Endodermal cell (in vitro differentiated cells): ENCODE measurements at regions not wholly inside any gene's neighbourhood (a gene's known extent, or its start where the extent isn't known, plus 50 kb on each side); places are given as distances from the start of the nearest gene placed in this dataset.

Experiments
- DNase-seq: peaks from one replicate; pipeline ENCODE4 v3.0.0-alpha.2; 2017
- H3K27ac ChIP-seq: 2 replicates; pipeline ENCODE4 v1.5.1; 2013; ENCODE audit warnings: mild to moderate bottlenecking, low read depth, low read length, moderate library complexity
- H3K27me3 ChIP-seq: 2 replicates; pipeline ENCODE4 v1.6.1; 2013; ENCODE audit warnings: mild to moderate bottlenecking, low read length, moderate library complexity; ENCODE audit not compliant: insufficient read depth, control insufficient read depth, poor library complexity, severe bottlenecking
- H3K36me3 ChIP-seq: 2 replicates; pipeline ENCODE4 v1.7.0; 2013; ENCODE audit warnings: mild to moderate bottlenecking, low read length, moderate library complexity; ENCODE audit not compliant: control insufficient read depth, insufficient read depth
- H3K4me1 ChIP-seq: one replicate; pipeline ENCODE4 v1.7.0; 2013; ENCODE audit warnings: low read length; ENCODE audit not compliant: control insufficient read depth, insufficient read depth
- H3K4me3 ChIP-seq: 2 replicates; pipeline ENCODE4 v1.5.1; 2013; ENCODE audit warnings: mild to moderate bottlenecking, low read length, moderate library complexity
- H3K9ac ChIP-seq: 2 replicates; pipeline ENCODE4 v1.6.1; 2013; ENCODE audit warnings: mild to moderate bottlenecking, low read length, moderate library complexity; ENCODE audit not compliant: poor library complexity, severe bottlenecking; ENCODE audit errors: extremely low read depth
- H3K9me3 ChIP-seq: 2 replicates; pipeline ENCODE4 v1.6.1; 2013; ENCODE audit warnings: mild to moderate bottlenecking, low read length, moderate library complexity; ENCODE audit not compliant: control insufficient read depth
- H3K27ac Mint-ChIP-seq: 2 replicates; pipeline ENCODE4 v1.8.0; 2020; ENCODE audit warnings: mixed read lengths
- H3K27me3 Mint-ChIP-seq: 2 replicates; pipeline ENCODE4 v1.8.0; 2021; ENCODE audit warnings: mild to moderate bottlenecking, mixed read lengths; ENCODE audit not compliant: insufficient read depth
- H3K36me3 Mint-ChIP-seq: 2 replicates; pipeline ENCODE4 v1.8.0; 2020; ENCODE audit warnings: low read depth, mixed read lengths
- H3K4me1 Mint-ChIP-seq: 2 replicates; pipeline ENCODE4 v1.8.0; 2020; ENCODE audit warnings: mixed read lengths
- H3K4me3 Mint-ChIP-seq: 2 replicates; pipeline ENCODE4 v1.8.0; 2020; ENCODE audit warnings: mild to moderate bottlenecking, moderate library complexity, mixed read lengths
- H3K9me3 Mint-ChIP-seq: 2 replicates; pipeline ENCODE4 v1.8.0; 2020; ENCODE audit warnings: mild to moderate bottlenecking, mixed read lengths
- WGBS, 2 experiments: methylation state at CpG; one replicate each; pipeline versions ENCODE4 v1.1.5 to v1.1.7; 2013; ENCODE audit warnings: missing lambda C conversion rate in 2 of 2, mixed read lengths in 1 of 2; ENCODE audit not compliant: insufficient coverage in 1 of 2, insufficient read length in 1 of 2; 5-methylcytosine and 5-hydroxymethylcytosine counted together
- TF ChIP-seq, protein P1 (sequence below): fragments of 200-600 bp; sonication (generic); conservative IDR thresholded peaks from 2 replicates; pipeline ENCODE4 v1.5.0; 2021; ENCODE audit warnings: antibody characterized with exemption, mild to moderate bottlenecking

DNA sequence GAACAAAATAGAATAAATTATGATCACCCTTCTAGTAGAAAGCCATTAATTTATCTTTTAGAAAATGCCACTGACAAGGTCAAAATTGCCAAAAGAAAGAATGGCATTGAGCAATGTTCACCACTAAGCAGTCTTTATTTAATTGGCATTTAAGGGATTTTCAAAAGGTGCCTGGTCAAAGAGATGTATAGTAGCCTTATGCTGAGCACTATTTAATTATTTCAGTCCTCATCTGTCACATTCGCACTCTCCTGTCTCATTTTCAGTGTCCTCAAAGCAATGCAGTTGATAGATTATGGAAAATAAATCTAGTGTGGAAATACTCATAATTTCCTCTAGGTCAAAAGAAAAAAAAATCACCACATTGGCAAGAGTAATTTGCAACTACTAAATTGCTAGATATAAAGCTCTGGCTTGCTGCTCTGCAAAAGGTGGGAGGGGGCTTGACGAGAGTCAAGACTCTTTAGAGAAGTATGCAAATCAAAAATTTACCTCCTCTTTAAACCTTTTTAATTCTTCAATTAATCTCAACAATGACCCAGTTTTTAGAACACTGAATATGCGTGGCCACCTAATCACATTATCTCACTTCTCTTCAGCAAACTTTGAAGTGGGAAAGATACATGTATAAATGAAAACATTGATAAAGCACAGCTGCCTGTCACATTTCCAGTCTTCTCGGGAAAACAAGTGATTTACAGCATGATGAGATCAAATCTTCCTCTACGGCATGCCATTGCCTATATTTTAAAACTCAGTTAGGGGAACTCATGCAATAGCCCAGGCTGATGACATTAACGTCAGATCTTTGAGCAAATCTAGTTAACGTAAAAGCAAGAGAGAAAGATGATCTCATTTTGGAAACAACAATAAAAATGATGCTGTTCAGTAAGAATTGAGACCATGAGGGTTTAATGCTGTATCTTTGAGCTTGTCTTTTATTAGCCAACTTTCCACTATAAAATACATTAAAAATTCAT lies 373.1 kb upstream of the DCN start:
- H3K4me3 Mint-ChIP-seq: no peak overlapping the region
- Histone ChIP-seq H3K36me3 (no peaks in the 10 kb centered on the region), H3K27ac (no peak overlapping the region), H3K27me3 (no peaks in the 10 kb centered on the region), H3K4me1 (no peaks in the 10 kb centered on the region), H3K9ac (no peak overlapping the region), H3K9me3 (no peaks in the 10 kb centered on the region), H3K4me3 (no peak overlapping the region)
- TF ChIP-seq, protein P1, sequence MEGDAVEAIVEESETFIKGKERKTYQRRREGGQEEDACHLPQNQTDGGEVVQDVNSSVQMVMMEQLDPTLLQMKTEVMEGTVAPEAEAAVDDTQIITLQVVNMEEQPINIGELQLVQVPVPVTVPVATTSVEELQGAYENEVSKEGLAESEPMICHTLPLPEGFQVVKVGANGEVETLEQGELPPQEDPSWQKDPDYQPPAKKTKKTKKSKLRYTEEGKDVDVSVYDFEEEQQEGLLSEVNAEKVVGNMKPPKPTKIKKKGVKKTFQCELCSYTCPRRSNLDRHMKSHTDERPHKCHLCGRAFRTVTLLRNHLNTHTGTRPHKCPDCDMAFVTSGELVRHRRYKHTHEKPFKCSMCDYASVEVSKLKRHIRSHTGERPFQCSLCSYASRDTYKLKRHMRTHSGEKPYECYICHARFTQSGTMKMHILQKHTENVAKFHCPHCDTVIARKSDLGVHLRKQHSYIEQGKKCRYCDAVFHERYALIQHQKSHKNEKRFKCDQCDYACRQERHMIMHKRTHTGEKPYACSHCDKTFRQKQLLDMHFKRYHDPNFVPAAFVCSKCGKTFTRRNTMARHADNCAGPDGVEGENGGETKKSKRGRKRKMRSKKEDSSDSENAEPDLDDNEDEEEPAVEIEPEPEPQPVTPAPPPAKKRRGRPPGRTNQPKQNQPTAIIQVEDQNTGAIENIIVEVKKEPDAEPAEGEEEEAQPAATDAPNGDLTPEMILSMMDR: no peak
- H3K27ac Mint-ChIP-seq: no peak overlapping the region
- peaks cover 3% of the 10 kb centered on the region for H3K4me1 Mint-ChIP-seq
- DNase-seq: no peak
- no peaks in the 10 kb centered on the region for H3K27me3 Mint-ChIP-seq
- H3K9me3 Mint-ChIP-seq: no peaks in the 10 kb centered on the region
- 90 to 93% methylated on average over 4 to 5 of the region's 7 CpGs for WGBS, 2 experiments
- no peaks in the 10 kb centered on the region for H3K36me3 Mint-ChIP-seq

DNA sequence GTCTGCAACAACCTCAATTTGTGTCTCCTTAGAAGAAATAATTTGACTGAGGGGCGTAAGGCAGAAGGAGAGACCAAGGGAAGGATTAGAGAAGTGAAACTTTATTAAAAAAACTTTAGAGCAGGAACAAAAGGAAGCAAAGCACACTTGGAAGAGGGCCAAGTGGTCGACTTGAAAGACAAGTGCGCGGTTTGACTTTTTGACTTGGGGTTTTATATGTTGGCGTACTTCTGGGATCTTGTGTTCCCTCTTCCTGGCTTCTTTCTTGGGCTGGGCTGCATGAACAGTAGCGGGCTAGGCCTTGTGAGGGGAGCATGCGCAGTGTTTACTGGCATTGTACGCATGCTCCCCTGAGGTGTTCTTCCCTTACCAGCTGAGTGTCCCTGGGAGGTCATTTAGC lies 369.3 kb upstream of the DCN start:
- no peak overlapping the region for H3K4me3 ChIP-seq
- H3K4me1 ChIP-seq: no peaks in the 10 kb centered on the region
- H3K36me3 ChIP-seq: no peaks in the 10 kb centered on the region
- 95 to 100% methylated on average over 1 to 8 of the region's 8 CpGs for WGBS, 2 experiments
- no peak overlapping the region for H3K9ac ChIP-seq
- no peaks in the 10 kb centered on the region for H3K27me3 ChIP-seq
- H3K36me3 Mint-ChIP-seq: no peaks in the 10 kb centered on the region
- H3K27me3 Mint-ChIP-seq: no peaks in the 10 kb centered on the region
- H3K27ac ChIP-seq: no peak overlapping the region
- H3K9me3 Mint-ChIP-seq: no peaks in the 10 kb centered on the region
- no peak overlapping the region for H3K27ac Mint-ChIP-seq
- DNase-seq: no peak
- H3K4me3 Mint-ChIP-seq: no peak overlapping the region
- no peaks in the 10 kb centered on the region for H3K9me3 ChIP-seq
- TF ChIP-seq, protein P1: no peak
- H3K4me1 Mint-ChIP-seq: peaks cover 3% of the 10 kb centered on the region

DNA sequence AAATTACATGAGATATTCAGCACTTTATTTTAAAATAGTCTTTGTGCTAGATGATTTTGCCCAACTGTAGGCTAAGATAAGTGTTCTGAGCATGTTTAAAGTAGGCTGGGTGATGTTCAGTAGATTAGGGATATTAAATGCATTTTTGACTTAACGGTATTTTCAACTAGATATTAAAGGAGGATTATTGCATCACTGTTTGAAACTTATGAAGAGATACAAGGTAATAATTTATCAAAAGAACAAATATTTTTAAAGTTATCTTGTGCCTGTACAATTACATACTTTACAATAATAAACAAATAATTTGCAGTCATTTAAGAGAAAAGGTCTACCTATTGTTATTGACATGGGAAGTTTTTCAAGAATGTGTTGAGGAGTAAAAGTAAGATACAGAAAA lies 368.6 kb upstream of the DCN start:
- Histone ChIP-seq H3K9me3 (no peaks in the 10 kb centered on the region), H3K9ac (no peak overlapping the region), H3K27ac (no peak overlapping the region), H3K4me1 (no peaks in the 10 kb centered on the region), H3K4me3 (no peak overlapping the region), H3K27me3 (no peaks in the 10 kb centered on the region), H3K36me3 (no peaks in the 10 kb centered on the region)
- 100% methylated on average over 1 of the region's 1 CpG; no CpG with 5 or more reads in 1 of the 2 experiments for WGBS, 2 experiments
- Mint-ChIP-seq H3K9me3 (no peaks in the 10 kb centered on the region), H3K4me3 (no peak overlapping the region), H3K27me3 (no peaks in the 10 kb centered on the region), H3K4me1 (peaks cover 3% of the 10 kb centered on the region), H3K36me3 (no peaks in the 10 kb centered on the region), H3K27ac (no peak overlapping the region)
- TF ChIP-seq, protein P1: no peak
- no peak for DNase-seq
